GM21526 (cell line): ENCODE measurements at regions not wholly inside any gene's neighbourhood (a gene's known extent, or its start where the extent isn't known, plus 50 kb on each side); places are given as distances from the start of the nearest gene placed in this dataset.

ENCODE experiments used
- ATAC-seq: cut with Tn5 transposase; IDR thresholded peaks from one replicate; pipeline ENCODE4 v1.9.1; 2021; ENCODE audit warnings: moderate library complexity; ENCODE audit not compliant: unreplicated experiment, low FRiP score

DNA sequence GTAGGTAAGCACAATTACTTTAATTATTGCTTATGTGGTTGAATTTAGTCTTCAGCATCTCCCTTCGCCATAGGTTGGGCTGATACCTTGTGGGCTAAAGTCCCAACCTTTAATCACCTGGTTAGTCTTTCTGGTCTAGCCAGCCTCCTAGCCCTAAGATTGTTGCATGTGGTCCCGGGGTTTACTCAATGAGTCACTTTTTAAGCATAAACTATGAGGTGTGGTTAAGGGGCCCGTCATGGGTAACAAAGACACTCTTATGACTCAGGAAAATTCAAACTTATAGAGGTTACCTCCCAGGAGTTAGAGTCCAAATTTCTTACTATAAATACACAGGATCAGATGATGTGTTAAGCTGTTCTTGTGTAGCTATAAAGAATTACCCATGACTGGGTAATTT, 841.6 kb downstream of the TRIB2 start:
- ATAC-seq, result no peak

DNA sequence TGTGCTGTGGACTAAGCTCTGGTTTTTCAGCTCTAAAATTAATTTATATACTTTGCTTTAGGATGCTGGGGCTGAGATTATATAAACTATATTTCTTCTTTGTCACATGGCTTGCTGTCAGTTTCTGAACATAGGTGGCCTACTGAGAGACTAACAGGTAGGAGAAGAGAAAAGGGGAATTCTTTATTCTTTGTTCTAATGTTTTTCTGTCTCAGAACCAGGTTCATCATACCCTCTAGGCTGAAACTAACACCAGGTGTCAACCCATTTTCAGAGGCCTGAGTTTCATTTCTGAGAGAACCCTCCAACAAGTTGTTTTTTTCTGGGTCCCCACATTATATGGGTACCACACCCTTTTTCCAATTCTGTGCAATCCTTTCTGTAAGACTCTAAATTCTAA, 843.6 kb downstream of the TRIB2 start:
- ATAC-seq, result peak; percentile 82

DNA sequence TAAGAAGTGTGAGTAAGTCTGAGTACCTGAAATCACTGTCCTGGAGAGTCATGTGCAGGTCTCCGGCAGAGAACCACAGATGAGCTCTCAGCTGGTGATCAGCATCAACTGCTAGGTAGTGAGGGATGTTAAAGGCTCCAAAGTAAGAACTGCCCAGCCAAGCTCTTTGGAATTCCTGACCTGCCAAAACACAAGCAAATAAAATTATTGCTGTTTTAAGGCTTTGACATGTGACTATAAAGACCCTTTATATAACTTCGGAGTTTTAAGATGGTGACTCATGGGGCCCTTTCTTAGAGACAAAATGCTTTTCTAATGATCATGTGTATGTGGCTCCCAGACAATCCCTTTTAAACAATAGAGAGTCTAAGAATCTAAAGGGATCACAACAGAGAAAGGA, 855.7 kb downstream of the TRIB2 start:
- no peak for ATAC-seq

- no peak for ATAC-seq
These were observed 858.1 kb downstream of the TRIB2 start for GRCh38 chr2:13574831-13575230.

DNA sequence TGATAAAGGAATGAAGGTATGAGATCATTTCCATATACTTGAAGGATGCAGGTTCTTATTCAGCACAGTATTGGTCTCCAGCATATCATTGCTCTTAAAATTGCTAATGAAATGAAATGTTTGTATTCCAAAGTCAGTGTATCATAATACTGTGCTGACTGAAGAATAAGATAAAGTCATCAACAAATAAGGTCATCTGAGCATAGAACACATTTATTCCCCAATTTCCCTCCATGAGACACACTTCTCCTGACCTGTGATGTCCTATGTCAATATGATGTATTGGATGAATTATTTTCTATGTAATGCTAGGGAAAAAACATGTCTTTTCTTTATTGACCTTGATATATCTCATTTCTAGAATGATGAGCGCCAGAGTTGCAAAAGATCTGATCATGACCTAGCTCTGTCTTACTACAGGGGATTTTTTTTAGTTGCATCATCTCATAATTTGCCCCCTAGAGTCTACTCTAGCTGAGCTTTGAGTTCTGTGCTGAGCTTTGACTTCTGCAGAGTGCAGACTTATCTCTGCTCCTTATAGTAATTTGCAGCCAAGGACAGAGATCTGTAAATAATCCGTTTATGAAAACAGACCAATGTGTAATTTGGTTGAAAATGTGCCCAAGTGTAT, 859.8 kb downstream of the TRIB2 start:
- no peak for ATAC-seq

DNA sequence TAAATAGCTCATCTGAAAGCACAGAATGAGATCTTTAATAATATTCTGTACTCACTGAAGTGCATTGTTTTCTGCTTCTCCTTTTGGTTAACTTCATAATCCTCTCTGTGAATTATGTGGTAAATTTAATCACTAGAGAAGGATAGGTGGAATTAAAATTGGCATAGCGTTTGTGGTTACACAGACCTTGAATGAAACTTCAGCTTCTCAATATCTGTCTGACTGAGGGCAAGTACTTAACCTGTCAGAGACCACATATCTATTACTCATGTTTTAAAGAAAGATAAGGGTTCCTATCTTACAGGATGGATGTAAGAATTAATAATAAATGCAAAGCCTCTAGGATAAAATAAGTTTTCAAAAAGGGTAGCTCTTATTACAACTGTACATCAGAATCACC, 861.8 kb downstream of the TRIB2 start:
- no peak for ATAC-seq

- no peak for ATAC-seq
These were observed 864.7 kb downstream of the TRIB2 start for GRCh38 chr2:13581471-13581870.

GRCh38 chr2:13583609-13584008, 866.9 kb downstream of the TRIB2 start:
- no peak for ATAC-seq

DNA sequence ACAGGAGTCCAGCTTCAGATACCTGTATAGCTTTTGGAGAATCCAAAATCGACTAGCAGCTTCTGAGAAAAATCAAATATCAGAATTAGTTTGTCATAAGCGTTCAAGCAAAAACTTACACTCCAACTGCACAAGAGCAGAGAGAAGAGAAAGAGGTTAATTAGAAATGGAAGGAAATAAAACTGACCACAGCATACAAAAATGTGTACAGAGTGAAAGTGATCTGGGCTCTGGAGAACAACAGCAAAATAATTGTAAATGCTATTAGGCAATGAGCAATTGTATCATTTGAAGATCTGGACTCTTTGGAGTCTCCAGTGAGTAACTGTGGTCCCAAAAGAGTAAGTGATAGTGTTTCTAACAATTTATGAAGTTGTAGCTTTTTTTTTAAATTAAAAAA, 867.3 kb downstream of the TRIB2 start:
- ATAC-seq, result no peak

GRCh38 chr2:13585732-13586131, 869.0 kb downstream of the TRIB2 start:
- ATAC-seq, result no peak

DNA sequence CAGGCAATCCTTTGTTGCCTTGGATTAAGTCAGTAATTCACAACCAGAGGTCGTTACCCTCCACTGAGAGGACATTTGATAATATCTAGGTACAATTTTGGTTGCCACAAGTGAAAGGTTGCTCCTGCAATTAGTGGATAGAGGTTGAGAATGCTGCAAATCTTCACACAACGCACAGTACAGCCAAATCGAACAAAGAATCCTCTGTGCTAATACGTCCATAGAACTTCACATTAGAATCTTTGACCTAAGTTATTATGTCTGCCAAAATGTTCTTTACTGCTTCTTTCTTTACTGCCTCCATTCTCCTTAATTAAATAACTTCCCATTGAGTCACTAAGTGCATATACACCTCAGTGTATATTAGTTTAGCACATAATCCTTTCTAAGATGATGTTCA, 879.5 kb downstream of the TRIB2 start:
- no peak for ATAC-seq

DNA sequence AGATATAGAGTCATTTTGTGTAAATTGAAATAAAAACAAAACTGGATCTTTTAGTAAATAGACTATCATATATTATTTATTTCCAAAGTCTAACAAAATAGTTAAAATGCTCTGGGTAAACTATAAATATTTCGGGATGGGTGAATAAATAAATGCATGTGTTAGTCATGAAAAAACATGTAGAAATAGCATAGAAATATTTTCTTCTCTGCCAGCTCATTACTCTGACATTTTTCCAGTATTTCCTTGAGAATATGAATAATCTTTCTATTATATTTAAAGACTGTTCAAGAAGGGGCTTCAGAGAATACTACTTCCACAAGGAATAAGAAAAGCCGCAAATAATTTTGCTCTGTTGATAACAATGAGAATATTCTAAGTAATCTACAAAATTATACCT, 880.4 kb downstream of the TRIB2 start:
- ATAC-seq, result no peak

DNA sequence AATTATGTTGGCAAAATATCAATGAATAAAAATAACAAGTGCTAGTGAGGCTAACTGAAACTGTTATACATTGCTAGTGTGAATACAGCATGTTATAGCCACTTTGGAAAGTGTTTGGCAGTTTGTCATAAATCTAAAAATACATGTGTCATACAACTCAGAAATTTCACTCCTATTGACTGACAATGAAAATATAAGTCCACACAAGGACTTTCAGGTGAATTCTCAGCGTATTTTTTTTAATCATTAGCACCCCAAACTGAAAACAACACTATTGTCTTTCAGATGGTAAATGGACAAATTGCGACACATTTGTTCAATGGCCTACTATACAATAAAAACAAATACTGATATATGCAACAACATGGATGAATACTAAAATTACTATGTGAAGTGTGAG, 884.8 kb downstream of the TRIB2 start:
- ATAC-seq, result no peak

DNA sequence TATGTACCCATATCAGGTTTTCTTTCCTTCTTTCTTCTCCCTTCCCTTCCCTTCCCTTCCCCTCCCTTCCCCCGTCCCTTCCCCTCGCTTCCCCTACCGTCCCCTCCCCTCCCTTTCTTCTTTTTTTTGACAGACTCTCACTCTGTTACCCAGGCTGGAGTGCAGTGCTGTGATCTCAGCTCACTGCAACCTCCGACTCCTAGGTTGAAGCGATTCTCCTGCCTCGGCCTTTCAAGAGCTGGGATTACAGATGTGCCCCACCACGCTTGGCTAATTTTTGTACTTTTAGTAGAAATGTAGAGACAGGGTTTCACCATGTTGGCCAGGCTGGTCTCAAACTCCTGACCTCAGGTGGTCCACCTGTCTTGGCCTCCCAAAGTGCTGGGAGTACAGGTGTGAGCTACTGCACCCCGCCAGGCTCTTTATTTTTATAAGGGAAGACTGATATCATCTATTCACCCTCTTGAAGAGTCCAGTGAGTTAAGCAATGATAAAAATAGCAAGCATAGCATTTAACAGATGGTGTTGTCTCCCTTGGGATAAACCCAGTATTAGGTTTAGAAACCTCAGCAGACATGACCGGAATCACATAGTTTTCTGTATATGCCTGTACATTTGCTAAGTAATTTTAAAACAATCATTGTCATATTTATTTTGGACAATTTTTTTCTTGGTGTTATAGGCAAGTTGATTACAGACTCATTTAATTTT, 888.4 kb downstream of the TRIB2 start:
- no peak for ATAC-seq

- no peak for ATAC-seq
These were observed 890.4 kb downstream of the TRIB2 start for GRCh38 chr2:13607139-13607538.

GRCh38 chr2:13611939-13612338, 895.2 kb downstream of the TRIB2 start:
- no peak for ATAC-seq

GRCh38 chr2:13616059-13616458, 899.3 kb downstream of the TRIB2 start:
- ATAC-seq, result no peak

DNA sequence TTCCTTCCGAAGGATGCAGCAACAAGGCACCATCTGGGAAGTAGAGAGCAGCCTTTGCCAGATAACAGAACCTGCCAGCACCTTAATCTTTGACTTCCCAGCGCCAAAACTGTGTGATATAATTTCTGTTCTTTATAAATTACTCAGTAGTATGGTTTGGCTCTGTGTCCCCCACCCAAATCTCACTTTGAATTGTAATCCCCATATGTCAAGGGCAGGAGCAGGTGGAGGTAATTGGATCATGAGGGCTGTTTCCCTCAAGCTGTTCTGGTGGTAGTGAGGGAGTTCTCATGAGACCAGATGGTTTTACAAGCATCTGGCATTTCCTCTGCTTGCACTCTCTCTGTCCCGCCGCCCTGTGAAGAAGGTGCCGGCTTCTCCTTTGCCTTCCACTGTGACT, 899.9 kb downstream of the TRIB2 start:
- no peak for ATAC-seq

DNA sequence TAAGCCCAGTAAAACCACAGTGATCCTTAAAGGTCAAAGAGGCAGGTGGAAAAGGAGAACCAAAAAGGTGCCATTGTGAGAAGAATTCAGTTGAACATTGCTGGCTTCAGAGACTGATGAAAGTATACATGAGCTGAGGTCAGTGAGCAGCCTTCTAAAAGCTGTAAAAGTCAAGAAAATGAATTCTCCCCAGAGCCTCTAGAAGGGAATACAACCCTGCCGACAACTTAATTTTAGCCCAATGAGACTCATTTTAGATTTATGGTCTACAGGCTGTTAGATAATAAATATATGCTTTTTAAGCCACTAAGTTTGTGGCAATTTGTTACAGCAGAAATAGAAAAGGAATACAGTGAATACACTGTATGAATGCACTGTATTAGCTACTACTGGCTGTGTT, 911.4 kb downstream of the TRIB2 start:
- ATAC-seq, result no peak

- no peak for ATAC-seq
These were observed 921.4 kb downstream of the TRIB2 start for GRCh38 chr2:13638181-13638580.

- ATAC-seq, result no peak
These were observed 933.2 kb downstream of the TRIB2 start for GRCh38 chr2:13649918-13650317.

DNA sequence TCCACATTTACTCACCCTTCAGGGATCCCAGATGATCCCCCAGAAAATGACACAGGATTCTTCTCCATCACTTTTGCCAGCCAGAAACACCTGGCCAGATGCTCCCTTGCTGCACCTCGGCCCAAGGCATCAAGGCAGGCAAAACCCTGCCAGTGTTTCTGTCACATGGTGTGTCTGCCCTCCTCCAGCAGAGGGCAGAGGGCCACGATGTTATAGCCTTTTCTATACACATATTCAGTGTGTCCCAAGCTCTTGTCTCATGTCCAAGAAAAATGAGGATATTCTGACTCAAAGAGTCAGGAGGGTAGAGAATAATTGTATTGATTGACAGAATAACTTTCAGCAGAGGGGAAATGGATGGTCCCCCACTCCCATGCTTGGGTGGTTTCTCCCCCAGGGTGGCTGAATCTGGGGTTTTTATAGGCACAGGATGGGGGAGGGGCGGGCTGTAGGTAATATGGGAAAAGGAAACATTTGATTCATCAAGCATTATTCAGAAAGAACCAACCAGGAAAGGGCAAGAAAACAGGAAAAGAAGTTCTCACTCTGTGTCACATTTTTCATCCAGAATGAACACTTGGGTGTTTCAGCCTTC, 933.9 kb downstream of the TRIB2 start:
- no peak for ATAC-seq
